GM21723 (cell line): ENCODE measurements at regions not wholly inside any gene's neighbourhood (a gene's known extent, or its start where the extent isn't known, plus 50 kb on each side); places are given as distances from the start of the nearest gene placed in this dataset.

Source experiments
- ATAC-seq: cut with Tn5 transposase; IDR thresholded peaks from one replicate; pipeline ENCODE4 v1.9.1; 2021; ENCODE audit warnings: mild to moderate bottlenecking, moderate library complexity; ENCODE audit not compliant: unreplicated experiment

- ATAC-seq, result no peak
Observed at GRCh38 chr2:9755008-9755407, 88.3 kb upstream of the TAF1B start.

- ATAC-seq, result no peak
Observed at GRCh38 chr2:9755638-9756037, 87.6 kb upstream of the TAF1B start.

- ATAC-seq, result no peak
Observed at GRCh38 chr2:9756692-9757250, 86.5 kb upstream of the TAF1B start.

- no peak for ATAC-seq
Observed at GRCh38 chr2:9757501-9758264, 85.6 kb upstream of the TAF1B start.

GRCh38 chr2:9758741-9759140 lies 84.5 kb upstream of the TAF1B start:
- ATAC-seq, result no peak

GRCh38 chr2:9760069-9760901 lies 83.0 kb upstream of the TAF1B start:
- no peak for ATAC-seq

- ATAC-seq, result no peak
Observed at GRCh38 chr2:9760902-9761228, 82.4 kb upstream of the TAF1B start.

GRCh38 chr2:9761577-9761976 lies 81.7 kb upstream of the TAF1B start:
- ATAC-seq, result no peak

GRCh38 chr2:9762164-9762563 lies 81.1 kb upstream of the TAF1B start:
- ATAC-seq, result no peak

GRCh38 chr2:9762941-9763340 lies 80.3 kb upstream of the TAF1B start:
- no peak for ATAC-seq

GRCh38 chr2:9763356-9764152 lies 79.7 kb upstream of the TAF1B start:
- ATAC-seq, result no peak

- ATAC-seq, result no peak
Observed at GRCh38 chr2:9764153-9764778, 79.0 kb upstream of the TAF1B start.

- no peak for ATAC-seq
Observed at GRCh38 chr2:9765611-9766531, 77.4 kb upstream of the TAF1B start.

GRCh38 chr2:9767656-9768281 lies 75.5 kb upstream of the TAF1B start:
- ATAC-seq, result no peak

GRCh38 chr2:9768388-9768787 lies 74.9 kb upstream of the TAF1B start:
- ATAC-seq, result no peak

GRCh38 chr2:9769171-9770005 lies 73.9 kb upstream of the TAF1B start:
- ATAC-seq, result no peak

GRCh38 chr2:9770006-9770307 lies 73.3 kb upstream of the TAF1B start:
- no peak for ATAC-seq

- no peak for ATAC-seq
Observed at GRCh38 chr2:9770308-9771100, 72.8 kb upstream of the TAF1B start.
